HuH-7.5 (cell line): ENCODE measurements at regions not wholly inside any gene's neighbourhood (a gene's known extent, or its start where the extent isn't known, plus 50 kb on each side); places are given as distances from the start of the nearest gene placed in this dataset.
A peak's percentile ranks its signal among the peaks of the same experiment; 100 is the strongest.

Experiments used
- DNase-seq: peaks from one replicate; pipeline ENCODE4 v3.0.0; 2011; ENCODE audit warnings: low spot score

DNA sequence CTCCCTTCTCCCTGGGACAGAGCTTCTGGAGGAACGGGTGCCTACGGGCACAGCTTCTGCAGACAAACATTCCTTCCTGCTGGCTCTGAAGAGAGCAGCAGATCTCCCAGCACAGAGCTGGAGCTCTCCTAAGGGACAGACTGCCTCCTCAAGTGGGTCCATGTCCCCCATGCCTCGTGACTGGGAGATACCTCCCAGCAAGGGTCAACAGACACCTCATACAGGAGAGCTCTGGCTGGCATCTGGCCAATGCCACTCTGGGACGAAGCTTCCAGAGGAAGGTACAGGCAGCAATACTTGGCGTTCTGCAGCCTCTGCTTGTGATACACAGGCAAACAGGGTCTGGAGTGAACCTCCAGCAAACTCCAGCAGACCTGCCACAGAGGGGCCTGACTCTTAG is 227.9 kb downstream of the SPATA31D1 start:
- no peak for DNase-seq

- DNase-seq, result no peak
Observed at GRCh38 chr9:82223442-82223841, 234.9 kb downstream of the SPATA31D1 start.

DNA sequence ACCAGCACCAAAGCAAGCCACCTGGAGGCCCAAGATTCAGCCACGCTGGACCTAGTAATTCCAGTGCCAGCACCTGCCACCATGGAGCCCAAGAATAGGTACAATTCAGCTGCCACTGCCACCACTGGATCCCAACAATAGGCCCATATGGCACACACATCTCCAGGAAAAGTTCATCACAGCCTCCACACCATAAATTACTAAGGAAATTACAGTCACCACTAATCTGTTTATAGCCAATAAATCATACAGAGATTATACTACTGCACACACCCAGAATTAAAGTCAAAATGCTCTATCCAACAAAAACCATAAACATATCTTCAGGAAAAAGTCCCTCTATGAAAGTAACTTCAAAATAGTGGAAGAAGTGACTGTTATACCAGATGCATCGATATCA is 242.8 kb downstream of the SPATA31D1 start:
- no peak for DNase-seq

DNA sequence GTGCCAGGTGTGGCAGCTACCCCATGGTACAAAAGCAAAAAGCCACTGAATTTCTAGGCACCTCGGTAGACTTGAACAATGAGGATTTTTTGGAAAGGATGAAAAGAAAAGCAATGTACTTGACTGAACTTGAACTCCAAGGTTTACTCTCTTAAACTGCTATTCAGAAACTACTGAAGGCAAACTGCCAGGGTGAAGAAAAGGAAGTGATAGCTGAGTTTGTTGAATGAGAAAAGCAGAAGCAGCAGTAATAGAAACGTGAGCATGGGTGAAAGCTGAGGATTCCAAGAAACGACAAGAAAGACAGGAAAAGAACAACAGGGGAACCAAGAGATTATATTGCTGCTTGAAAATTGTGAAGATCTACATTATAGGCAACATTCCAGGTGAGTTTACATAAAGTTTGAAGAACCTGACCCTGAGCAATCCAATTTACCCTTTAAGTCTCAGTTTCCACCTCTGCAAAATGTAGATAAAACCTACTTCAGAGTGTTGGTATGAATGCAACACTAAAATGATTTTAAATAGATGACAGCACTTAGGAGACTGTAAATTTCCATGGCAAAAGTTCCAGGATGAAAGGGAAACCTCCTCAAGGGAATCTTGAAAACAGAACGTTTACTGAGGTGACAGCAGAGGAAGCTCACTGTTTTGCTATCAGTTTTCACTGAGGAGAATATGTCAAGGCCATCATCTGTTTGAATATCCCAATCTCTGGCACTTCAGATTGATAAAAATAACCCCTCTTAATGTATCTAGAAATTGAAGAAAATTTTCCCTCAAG is 245.8 kb downstream of the SPATA31D1 start:
- no peak for DNase-seq

- DNase-seq, result no peak
Observed at GRCh38 chr9:82242285-82242963, 253.9 kb downstream of the SPATA31D1 start.

DNA sequence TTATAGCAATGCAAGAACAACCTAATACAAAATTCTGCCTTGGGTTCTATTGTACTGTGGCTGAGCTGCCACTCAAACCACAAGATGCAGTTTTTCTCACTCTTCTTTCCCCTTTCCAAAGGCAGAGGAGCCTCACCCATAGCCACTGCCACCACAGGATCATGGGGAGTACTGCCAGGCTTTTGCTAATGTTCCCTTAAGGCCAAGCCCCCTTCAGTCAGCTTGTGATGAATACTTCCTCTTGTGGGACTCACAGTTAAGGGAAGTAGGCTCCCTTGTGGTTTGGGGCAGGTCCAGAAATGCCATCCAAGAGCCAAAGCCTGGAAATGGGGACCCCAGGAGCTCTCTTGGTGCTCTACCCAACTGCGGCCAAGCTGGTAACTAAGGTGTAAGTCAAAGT is 258.7 kb downstream of the SPATA31D1 start:
- DNase-seq, result no peak

DNA sequence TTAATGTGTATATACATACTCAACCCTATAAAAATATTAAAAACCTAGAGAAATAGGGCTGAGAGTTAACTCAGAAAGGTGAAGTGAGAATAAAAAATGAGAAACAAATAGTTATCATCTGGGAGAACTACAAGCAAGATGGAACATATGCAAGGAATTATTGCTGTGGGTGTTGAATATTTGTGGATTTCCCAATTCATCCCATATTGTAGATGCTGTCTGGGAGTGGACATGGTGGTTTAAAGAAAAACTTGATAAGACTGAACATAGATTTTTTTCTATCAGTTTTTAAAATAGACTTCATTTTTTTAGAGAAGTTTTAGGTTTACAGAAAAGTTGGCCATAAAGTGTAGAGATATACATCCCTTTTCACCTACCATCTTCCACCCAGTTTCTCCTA is 263.5 kb downstream of the SPATA31D1 start:
- DNase-seq, result no peak

DNA sequence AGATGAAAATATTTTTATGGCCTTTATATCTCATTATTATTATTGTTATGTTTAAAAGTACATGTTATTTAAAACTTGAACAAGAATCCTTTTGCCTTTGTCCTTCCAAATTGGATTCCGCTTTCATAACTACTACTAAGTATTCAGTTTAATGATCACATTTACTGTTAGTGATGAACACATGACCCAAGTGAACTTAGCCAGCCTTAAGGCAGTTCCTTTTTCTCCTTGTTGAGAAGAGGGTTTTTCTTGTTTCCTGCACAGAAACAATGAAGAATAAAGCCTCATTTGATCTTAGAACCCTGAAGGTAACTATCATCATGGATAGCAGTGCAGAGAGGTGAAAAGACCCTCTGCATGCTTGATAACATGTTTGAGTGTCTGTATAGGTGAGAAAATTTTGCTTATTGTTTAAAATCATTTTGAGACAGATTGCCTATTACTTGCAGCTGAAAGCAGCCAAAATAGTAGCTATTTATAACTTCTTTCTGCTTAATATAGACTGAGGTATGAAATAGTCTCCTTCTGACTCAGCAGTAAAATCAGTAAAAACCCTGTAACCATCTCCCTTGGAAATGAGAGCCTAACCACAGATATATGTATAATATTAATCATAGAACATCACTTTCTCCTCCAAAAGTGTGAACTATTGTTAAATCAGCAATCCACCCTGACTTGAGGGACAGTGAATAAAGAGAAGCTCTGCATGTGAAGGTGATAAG is 266.2 kb downstream of the SPATA31D1 start:
- no peak for DNase-seq

GRCh38 chr9:82255481-82256176 is 267.1 kb downstream of the SPATA31D1 start:
- DNase-seq, result no peak

- peak; percentile 7 for DNase-seq
Observed at GRCh38 chr9:82260691-82261090, 272.1 kb downstream of the SPATA31D1 start.

DNA sequence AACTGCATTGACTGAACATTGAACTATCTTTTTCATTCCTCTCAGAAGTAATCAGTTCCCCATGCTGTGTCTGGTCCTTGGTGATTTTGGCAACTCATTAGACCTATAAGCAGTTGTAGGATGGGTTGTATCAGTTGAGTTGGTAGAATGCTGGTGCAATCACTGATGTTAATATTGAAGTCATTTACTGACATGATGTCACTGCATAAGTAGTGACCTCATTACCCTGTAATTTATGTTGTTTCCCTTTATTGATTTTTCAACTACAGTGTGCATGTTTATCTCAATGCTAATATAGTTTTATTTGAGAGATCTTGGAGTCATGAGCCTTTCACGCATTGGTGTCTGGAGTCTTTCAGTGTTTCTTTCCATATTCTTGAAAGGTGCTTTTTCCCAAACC is 275.0 kb downstream of the SPATA31D1 start:
- no peak for DNase-seq

- DNase-seq, result no peak
Observed at GRCh38 chr9:82271106-82271561, 282.6 kb downstream of the SPATA31D1 start.

GRCh38 chr9:82273121-82273520 is 284.5 kb downstream of the SPATA31D1 start:
- DNase-seq, result no peak

DNA sequence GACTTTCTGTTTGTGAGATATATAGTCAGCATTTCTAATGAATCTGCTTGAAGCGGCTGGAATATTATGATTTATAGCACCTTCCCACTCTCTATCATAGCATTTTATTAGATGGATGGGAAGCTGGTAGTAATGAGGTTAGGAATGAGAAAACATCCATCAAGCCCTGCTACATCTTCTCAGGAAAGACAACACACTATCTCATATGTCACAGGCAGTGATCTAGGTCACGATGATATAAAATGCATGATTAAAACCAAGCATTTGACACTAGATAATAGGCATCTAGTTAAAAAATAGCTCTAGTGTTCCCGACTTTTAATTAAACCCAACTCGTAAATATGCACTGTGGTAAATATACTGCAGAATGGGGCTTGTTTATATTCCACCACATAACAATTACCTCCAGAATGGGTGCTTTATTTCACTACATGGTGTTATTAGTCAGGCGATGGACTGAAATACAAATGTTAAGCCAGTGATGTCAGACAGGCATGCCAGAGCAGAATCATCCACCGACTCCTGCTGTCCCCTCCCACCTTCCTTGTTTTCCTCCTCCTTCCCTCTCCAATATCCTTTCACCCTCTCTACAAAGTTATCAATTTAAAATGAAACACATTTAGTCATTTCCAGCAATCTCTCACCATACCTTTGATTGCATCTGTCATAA is 286.8 kb downstream of the SPATA31D1 start:
- DNase-seq, result no peak

GRCh38 chr9:82281066-82281465 is 292.5 kb downstream of the SPATA31D1 start:
- no peak for DNase-seq

DNA sequence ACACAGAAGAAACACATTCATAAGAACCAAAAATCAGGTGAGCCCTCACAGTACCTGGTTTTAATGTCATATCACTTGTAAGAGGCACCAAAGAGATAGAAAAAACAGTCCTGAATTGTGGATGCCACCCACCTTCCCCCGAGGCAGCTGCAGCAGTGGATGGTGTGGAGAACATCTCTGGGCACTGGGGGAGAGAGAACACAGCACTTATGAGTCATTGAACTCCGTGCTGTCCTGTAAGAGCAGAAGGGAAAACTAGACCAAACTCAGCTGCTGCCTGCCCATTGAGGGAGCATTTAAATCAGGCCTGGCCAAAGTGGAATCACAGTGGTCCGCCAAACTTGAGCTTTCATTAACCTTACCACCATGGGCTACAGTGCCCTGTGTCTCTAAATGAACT is 296.2 kb downstream of the SPATA31D1 start:
- no peak for DNase-seq

DNA sequence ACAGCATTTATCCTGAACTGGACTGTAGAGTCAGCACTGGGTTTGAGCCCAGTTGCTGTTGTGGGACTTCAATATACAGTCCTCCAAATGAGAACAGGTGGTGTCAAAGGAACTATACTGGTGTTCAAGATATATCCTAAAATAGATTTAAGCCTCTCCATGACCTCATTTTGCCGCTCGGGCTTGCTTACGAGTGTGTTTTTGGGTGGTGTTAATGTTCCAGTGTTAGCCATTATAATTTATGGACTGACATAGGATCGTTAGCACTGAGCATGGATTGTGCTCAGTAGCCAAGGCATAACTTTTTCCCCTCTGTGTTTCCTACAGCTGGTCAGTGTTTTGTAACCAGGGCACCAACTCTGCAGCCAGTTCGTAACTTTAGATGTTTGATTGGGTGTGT is 306.6 kb downstream of the SPATA31D1 start:
- DNase-seq, result no peak

- DNase-seq, result no peak
Observed at GRCh38 chr9:82299870-82300269, 311.3 kb downstream of the SPATA31D1 start.

DNA sequence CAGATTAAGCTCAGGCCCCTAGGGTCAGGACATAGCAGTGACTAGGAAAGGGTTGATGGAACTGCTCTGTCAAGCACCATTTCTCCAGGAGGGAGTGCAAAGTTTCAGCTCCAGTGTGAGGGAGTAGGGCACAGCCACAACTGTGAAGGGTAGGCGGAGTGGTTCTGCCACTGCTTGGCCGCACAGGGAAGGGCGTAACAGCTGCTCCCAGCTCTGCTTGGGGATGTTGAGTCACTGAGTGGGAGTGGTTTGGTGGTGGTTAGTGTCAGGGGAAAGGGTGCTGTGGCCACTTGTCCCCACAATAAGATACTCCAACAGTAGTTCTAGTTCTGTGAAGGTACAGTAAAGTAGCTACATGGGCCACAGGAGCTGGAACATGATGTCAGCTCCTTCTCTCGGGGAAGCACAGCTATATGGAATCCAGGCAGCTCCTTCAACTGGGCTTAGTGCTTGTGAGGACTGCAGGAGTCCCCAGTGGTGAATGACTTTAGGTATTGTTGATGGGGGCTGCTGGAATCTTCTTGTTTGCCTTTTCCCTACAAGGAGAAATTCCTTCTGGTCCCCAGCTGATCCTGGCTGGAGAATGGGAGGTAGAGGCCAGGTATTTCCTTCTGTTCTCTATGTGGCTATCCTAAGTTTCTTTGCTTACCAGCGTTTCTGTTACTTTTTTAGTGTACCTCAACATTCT is 314.5 kb downstream of the SPATA31D1 start:
- no peak for DNase-seq

GRCh38 chr9:82308836-82309235 is 320.3 kb downstream of the SPATA31D1 start:
- no peak for DNase-seq

GRCh38 chr9:82313697-82314096 is 325.1 kb downstream of the SPATA31D1 start:
- peak; percentile 27 for DNase-seq
